ENCODE measurements at regions not wholly inside any gene's neighbourhood (a gene's known extent, or its start where the extent isn't known, plus 50 kb on each side); places are given as distances from the start of the nearest gene placed in this dataset.

DNA sequence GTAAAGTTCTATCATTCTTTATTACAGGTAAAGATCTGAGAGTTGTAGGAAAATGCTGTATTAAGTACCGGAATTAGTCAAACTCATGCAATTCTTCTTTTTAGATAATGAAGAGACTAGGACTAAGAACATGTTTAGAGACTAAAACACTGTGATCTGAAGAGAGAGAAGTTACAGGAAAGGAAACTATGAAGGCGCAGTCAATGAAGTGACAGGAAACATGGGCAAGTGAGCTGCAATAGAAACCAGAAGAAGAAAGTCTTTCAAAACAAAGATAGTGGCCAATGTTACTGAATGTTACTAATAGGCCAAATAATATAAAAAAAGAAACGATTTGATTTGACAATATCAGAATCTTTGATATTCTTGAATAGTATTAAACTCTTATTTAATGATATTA lies 659.4 kb upstream of the RGS18 start:
- TF ChIP-seq POLR2AphosphoS5 (IDR thresholded peaks at IDR 0.05) (no peak), POLR2A (IDR thresholded peaks at IDR 0.05) (no peak), EP300 (IDR thresholded peaks at IDR 0.05) (no peak)
- TF ChIP-seq, protein P1, sequence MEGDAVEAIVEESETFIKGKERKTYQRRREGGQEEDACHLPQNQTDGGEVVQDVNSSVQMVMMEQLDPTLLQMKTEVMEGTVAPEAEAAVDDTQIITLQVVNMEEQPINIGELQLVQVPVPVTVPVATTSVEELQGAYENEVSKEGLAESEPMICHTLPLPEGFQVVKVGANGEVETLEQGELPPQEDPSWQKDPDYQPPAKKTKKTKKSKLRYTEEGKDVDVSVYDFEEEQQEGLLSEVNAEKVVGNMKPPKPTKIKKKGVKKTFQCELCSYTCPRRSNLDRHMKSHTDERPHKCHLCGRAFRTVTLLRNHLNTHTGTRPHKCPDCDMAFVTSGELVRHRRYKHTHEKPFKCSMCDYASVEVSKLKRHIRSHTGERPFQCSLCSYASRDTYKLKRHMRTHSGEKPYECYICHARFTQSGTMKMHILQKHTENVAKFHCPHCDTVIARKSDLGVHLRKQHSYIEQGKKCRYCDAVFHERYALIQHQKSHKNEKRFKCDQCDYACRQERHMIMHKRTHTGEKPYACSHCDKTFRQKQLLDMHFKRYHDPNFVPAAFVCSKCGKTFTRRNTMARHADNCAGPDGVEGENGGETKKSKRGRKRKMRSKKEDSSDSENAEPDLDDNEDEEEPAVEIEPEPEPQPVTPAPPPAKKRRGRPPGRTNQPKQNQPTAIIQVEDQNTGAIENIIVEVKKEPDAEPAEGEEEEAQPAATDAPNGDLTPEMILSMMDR (IDR thresholded peaks at IDR 0.05), result no peak

All from suprapubic skin (tissue), 4 donors.